HCT116 (cell line): ENCODE measurements at regions not wholly inside any gene's neighbourhood (a gene's known extent, or its start where the extent isn't known, plus 50 kb on each side); places are given as distances from the start of the nearest gene placed in this dataset.

Experiments
- ATAC-seq: fragments of 200-7000 bp; cut with Tn5 transposase; 2 replicates; pipeline ENCODE4 v1.9.1; 2020; ENCODE audit warnings: mild to moderate bottlenecking, moderate library complexity
- BruUV-seq: library from RNA; stranded (reverse); fragments of 400-500 nt; replicated peaks from 2 replicates; lab custom pipeline; 2021; lab: Mats Ljungman, UMichigan
- CTCF ChIA-PET: fragments of 300-600 bp; sonication (Branson Sonifier 250); formaldehyde crosslinking; loops from one replicate; lab custom pipeline; 2021; ENCODE audit warnings: antibody characterized with exemption; lab: Charles Lee
- POLR2A ChIA-PET: fragments of 300-600, 350-600 bp; sonication (Branson Sonifier 250); formaldehyde crosslinking; loops from one replicate; lab custom pipeline; 2021; ENCODE audit warnings: antibody characterized with exemption; lab: Charles Lee
- RAD21 ChIA-PET, 2 experiments: fragments of 300-600 bp; sonication (Branson Sonifier 250); formaldehyde crosslinking; loops; one replicate each; lab custom pipeline; 2023; ENCODE audit warnings: low total read pairs in 2 of 2; ENCODE audit not compliant: uncharacterized antibody in 2 of 2, unreplicated experiment in 2 of 2, low non-redundant PET in 1 of 2; lab: Charles Lee
- DNase-seq: peaks from one replicate; pipeline ENCODE4 v3.0.0-alpha.2; 2010; ENCODE audit warnings: low read depth, low spot score
- H2AFZ ChIP-seq: fragments of 200-600 bp; shearing (Covaris generic), sonication (generic); 2 replicates; pipeline ENCODE4 v1.6.1; 2017; ENCODE audit warnings: low read depth, mixed run types, mixed read lengths, antibody characterized with exemption, low read length; ENCODE audit not compliant: poor library complexity, severe bottlenecking
- H3K27ac ChIP-seq: 2 replicates; pipeline ENCODE4 v1.5.1; 2012; ENCODE audit warnings: low read depth, low read length
- H3K27me3 ChIP-seq: fragments of 200-600 bp; sonication (generic); 2 replicates; pipeline ENCODE4 v1.6.1; 2016; ENCODE audit warnings: mixed run types, low read length, mixed read lengths; ENCODE audit not compliant: insufficient read depth
- H3K36me3 ChIP-seq, 2 experiments: fragments of 200-500 bp in 1 of 2; fragments of 200-600 bp in 1 of 2; sonication (Bioruptor generic) in 1 of 2; sonication (generic) in 1 of 2; 2 replicates each; pipeline versions ENCODE4 v1.5.1 to v1.6.1; 2014 to 2016; ENCODE audit warnings: low read length in 2 of 2, inconsistent platforms in 1 of 2, mixed read lengths in 1 of 2, mixed run types in 1 of 2; ENCODE audit not compliant: insufficient read depth in 2 of 2, control insufficient read depth in 1 of 2
- H3K4me1 ChIP-seq, 2 experiments: fragments of 200-600 bp in 1 of 2; sonication (generic) in 1 of 2; 2 replicates each; pipeline versions ENCODE4 v1.5.1 to v1.6.1; 2012 to 2017; ENCODE audit warnings: low read length in 2 of 2, inconsistent platforms in 1 of 2, mild to moderate bottlenecking in 1 of 2, mixed read lengths in 1 of 2, mixed run types in 1 of 2, moderate library complexity in 1 of 2; ENCODE audit not compliant: insufficient read depth in 2 of 2, control insufficient read depth in 1 of 2
- H3K4me2 ChIP-seq: fragments of 200-600 bp; sonication (generic); 2 replicates; pipeline ENCODE4 v1.6.1; 2017; ENCODE audit warnings: mixed run types, low read length, mixed read lengths
- H3K4me3 ChIP-seq, 2 experiments: fragments of 200-600 bp in 1 of 2; sonication (generic) in 1 of 2; replicated peaks in 1 of 2; 2 replicates each; pipeline ENCODE4 v1.5.1; 2011 to 2016; ENCODE audit warnings: low read length in 2 of 2, control low read depth in 1 of 2, low read depth in 1 of 2, mild to moderate bottlenecking in 1 of 2, mixed read lengths in 1 of 2, mixed run types in 1 of 2
- H3K79me2 ChIP-seq: fragments of 200-600 bp; sonication (generic); 2 replicates; pipeline ENCODE4 v1.6.1; 2017; ENCODE audit warnings: mild to moderate bottlenecking, mixed run types, low read length, moderate library complexity, mixed read lengths; ENCODE audit not compliant: insufficient read depth
- H3K9ac ChIP-seq: fragments of 200-600 bp; sonication (generic); 2 replicates; pipeline ENCODE4 v1.6.1; 2016; ENCODE audit warnings: low read length, mixed read lengths
- H3K9me2 ChIP-seq: fragments of 200-600 bp; sonication (generic), shearing (Covaris generic); 2 replicates; pipeline ENCODE4 v1.6.1; 2017; ENCODE audit warnings: mixed run types, mild to moderate bottlenecking, moderate library complexity; ENCODE audit not compliant: insufficient read depth
- H3K9me3 ChIP-seq, 2 experiments: fragments of 200-500 bp in 1 of 2; fragments of 200-600 bp in 1 of 2; sonication (Bioruptor generic) in 1 of 2; sonication (generic) in 1 of 2; 2 replicates each; pipeline ENCODE4 v1.6.1; 2014 to 2017; ENCODE audit warnings: low read length in 2 of 2, mixed read lengths in 2 of 2, inconsistent platforms in 1 of 2, low read depth in 1 of 2, mild to moderate bottlenecking in 1 of 2, mixed run types in 1 of 2, moderate library complexity in 1 of 2; ENCODE audit not compliant: control insufficient read depth in 1 of 2, insufficient read depth in 1 of 2
- H4K20me1 ChIP-seq: fragments of 200-600 bp; sonication (generic), shearing (Covaris generic); 2 replicates; pipeline ENCODE4 v1.6.1; 2017; ENCODE audit warnings: mixed run types, mild to moderate bottlenecking, moderate library complexity; ENCODE audit not compliant: insufficient read depth
- CEBPB ChIP-seq: IDR thresholded peaks from 2 replicates; pipeline ENCODE4 v1.6.1; 2012; ENCODE audit warnings: low read depth
- EGR1 ChIP-seq: IDR thresholded peaks from 2 replicates; pipeline ENCODE4 v1.6.1; 2012; ENCODE audit warnings: low read depth
- EZH2 ChIP-seq: fragments of 200-600 bp; sonication (generic); IDR thresholded peaks from 2 replicates; pipeline ENCODE4 v1.6.1; 2017; ENCODE audit warnings: antibody characterized with exemption, mixed run types
- EZH2phosphoT487 ChIP-seq: fragments of 200-600 bp; IDR thresholded peaks from 2 replicates; pipeline ENCODE4 v1.6.1; 2018; ENCODE audit warnings: antibody characterized with exemption, borderline replicate concordance
- FOSL1 ChIP-seq: IDR thresholded peaks from 2 replicates; pipeline ENCODE4 v1.6.1; 2012; ENCODE audit warnings: low read depth
- JUND ChIP-seq: IDR thresholded peaks from 2 replicates; pipeline ENCODE4 v1.6.1; 2012
- POLR2A ChIP-seq: IDR thresholded peaks from 2 replicates; pipeline ENCODE4 v1.7.0; 2011; ENCODE audit warnings: borderline replicate concordance; ENCODE audit not compliant: insufficient read depth, insufficient read length; ENCODE audit errors: extremely low read depth
- POLR2AphosphoS5 ChIP-seq: IDR thresholded peaks from 2 replicates; pipeline ENCODE4 v1.6.1; 2011; ENCODE audit warnings: mild to moderate bottlenecking, low read depth, low read length, moderate library complexity
- RAD21 ChIP-seq: IDR thresholded peaks from 2 replicates; pipeline ENCODE4 v1.6.1; 2012; ENCODE audit warnings: low read depth, mild to moderate bottlenecking
- SIN3A ChIP-seq: IDR thresholded peaks from 2 replicates; pipeline ENCODE4 v1.6.1; 2012; ENCODE audit warnings: low read depth
- SP1 ChIP-seq: IDR thresholded peaks from 2 replicates; pipeline ENCODE4 v1.6.1; 2012; ENCODE audit warnings: low read depth
- SRF ChIP-seq: IDR thresholded peaks from 2 replicates; pipeline ENCODE4 v1.6.1; 2012; ENCODE audit warnings: low read depth
- TCF7L2 ChIP-seq: IDR thresholded peaks from 2 replicates; pipeline ENCODE4 v1.7.0; 2011; ENCODE audit warnings: borderline replicate concordance, inconsistent platforms; ENCODE audit not compliant: insufficient read depth, insufficient read length; ENCODE audit errors: extremely low read depth
- YY1 ChIP-seq: IDR thresholded peaks from 2 replicates; pipeline ENCODE4 v1.6.1; 2011; ENCODE audit warnings: low read length, low read depth, moderate library complexity, mild to moderate bottlenecking; ENCODE audit not compliant: insufficient replicate concordance; ENCODE audit errors: extremely low read depth
- ZFX ChIP-seq: fragments of 450-650 bp; IDR thresholded peaks from 2 replicates; pipeline ENCODE4 v1.6.1; 2017
- intact Hi-C: fragments of 100-400 bp; cut with micrococcal nuclease; formaldehyde crosslinking; loops from 2 replicates; pipeline ENCODE4 v1.10.0; 2022
- TF ChIP-seq, protein P1 (sequence below): IDR thresholded peaks from 2 replicates; pipeline ENCODE4 v1.6.1; 2012
- TF ChIP-seq, protein P2 (sequence below), 3 experiments: fragments of 200-600 bp in 1 of 3; sonication (generic) in 1 of 3; IDR thresholded peaks in 2 of 3; conservative IDR thresholded peaks in 1 of 3; 2 replicates each; pipeline ENCODE4 v1.5.1; 2012 to 2017; ENCODE audit warnings: low read depth in 2 of 3, low read length in 2 of 3, antibody characterized with exemption in 1 of 3, borderline replicate concordance in 1 of 3, control low read depth in 1 of 3, mild to moderate bottlenecking in 1 of 3, mixed read lengths in 1 of 3, mixed run types in 1 of 3, moderate library complexity in 1 of 3; ENCODE audit not compliant: insufficient read depth in 1 of 3
- TF ChIP-seq, protein P3 (sequence below): IDR thresholded peaks from 2 replicates; pipeline ENCODE4 v1.6.1; 2012
- TF ChIP-seq, protein P4 (sequence below): IDR thresholded peaks from 2 replicates; pipeline ENCODE4 v1.6.1; 2011; ENCODE audit warnings: mild to moderate bottlenecking, low read length, moderate library complexity; ENCODE audit not compliant: insufficient replicate concordance; ENCODE audit errors: extremely low read depth

DNA sequence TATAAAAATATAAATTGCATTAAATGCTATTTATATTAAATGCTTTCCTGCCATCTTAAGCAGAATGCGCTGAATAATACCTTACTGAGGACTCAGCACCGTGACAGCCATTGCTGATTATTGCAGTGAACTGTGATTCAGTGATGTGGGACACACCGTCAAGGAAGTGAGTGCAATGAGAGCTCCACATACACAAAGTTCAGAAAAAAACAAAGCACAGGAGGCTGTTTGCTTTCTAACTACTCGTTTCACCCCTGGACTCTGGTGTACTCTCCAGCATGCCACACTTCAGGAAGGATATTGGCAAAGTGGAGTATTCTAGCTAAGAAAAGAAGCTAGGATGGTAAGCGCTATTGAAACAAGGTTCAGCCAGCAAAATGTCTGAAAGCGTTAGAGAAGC lies 57.4 kb upstream of the CXADR start:
- no peak overlapping the region for H2AFZ ChIP-seq
- POLR2A ChIA-PET = no interaction called here
- H3K79me2 ChIP-seq = no peaks in the 10 kb centered on the region
- TF ChIP-seq, protein P1, sequence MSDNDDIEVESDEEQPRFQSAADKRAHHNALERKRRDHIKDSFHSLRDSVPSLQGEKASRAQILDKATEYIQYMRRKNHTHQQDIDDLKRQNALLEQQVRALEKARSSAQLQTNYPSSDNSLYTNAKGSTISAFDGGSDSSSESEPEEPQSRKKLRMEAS = no peak
- TF ChIP-seq, protein P2, sequence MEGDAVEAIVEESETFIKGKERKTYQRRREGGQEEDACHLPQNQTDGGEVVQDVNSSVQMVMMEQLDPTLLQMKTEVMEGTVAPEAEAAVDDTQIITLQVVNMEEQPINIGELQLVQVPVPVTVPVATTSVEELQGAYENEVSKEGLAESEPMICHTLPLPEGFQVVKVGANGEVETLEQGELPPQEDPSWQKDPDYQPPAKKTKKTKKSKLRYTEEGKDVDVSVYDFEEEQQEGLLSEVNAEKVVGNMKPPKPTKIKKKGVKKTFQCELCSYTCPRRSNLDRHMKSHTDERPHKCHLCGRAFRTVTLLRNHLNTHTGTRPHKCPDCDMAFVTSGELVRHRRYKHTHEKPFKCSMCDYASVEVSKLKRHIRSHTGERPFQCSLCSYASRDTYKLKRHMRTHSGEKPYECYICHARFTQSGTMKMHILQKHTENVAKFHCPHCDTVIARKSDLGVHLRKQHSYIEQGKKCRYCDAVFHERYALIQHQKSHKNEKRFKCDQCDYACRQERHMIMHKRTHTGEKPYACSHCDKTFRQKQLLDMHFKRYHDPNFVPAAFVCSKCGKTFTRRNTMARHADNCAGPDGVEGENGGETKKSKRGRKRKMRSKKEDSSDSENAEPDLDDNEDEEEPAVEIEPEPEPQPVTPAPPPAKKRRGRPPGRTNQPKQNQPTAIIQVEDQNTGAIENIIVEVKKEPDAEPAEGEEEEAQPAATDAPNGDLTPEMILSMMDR (IDR thresholded peaks at IDR 0.05 in 2 of 3, conservative IDR thresholded peaks at IDR 0.05 in 1 of 3; ENCODE audit: borderline replicate concordance in 1 of 3, insufficient read depth in 1 of 3, low read depth in 2 of 3, low read length in 2 of 3) = no peak
- TF ChIP-seq, protein P3, sequence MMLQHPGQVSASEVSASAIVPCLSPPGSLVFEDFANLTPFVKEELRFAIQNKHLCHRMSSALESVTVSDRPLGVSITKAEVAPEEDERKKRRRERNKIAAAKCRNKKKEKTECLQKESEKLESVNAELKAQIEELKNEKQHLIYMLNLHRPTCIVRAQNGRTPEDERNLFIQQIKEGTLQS = no peak
- TF ChIP-seq SRF = no peak
- TF ChIP-seq RAD21 = no peak
- no peak for TF ChIP-seq EGR1
- no peak for TF ChIP-seq POLR2AphosphoS5
- no peak for TF ChIP-seq CEBPB
- no peak for TF ChIP-seq FOSL1
- no peak for TF ChIP-seq POLR2A
- no peak for TF ChIP-seq JUND
- no peak for TF ChIP-seq SP1
- TF ChIP-seq TCF7L2 = no peak
- TF ChIP-seq SIN3A = no peak
- TF ChIP-seq YY1 = no peak
- TF ChIP-seq, protein P4, sequence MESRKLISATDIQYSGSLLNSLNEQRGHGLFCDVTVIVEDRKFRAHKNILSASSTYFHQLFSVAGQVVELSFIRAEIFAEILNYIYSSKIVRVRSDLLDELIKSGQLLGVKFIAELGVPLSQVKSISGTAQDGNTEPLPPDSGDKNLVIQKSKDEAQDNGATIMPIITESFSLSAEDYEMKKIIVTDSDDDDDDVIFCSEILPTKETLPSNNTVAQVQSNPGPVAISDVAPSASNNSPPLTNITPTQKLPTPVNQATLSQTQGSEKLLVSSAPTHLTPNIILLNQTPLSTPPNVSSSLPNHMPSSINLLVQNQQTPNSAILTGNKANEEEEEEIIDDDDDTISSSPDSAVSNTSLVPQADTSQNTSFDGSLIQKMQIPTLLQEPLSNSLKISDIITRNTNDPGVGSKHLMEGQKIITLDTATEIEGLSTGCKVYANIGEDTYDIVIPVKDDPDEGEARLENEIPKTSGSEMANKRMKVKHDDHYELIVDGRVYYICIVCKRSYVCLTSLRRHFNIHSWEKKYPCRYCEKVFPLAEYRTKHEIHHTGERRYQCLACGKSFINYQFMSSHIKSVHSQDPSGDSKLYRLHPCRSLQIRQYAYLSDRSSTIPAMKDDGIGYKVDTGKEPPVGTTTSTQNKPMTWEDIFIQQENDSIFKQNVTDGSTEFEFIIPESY = no peak
- no peak for TF ChIP-seq EZH2phosphoT487
- TF ChIP-seq ZFX = no peak
- no peak for TF ChIP-seq EZH2
- TF ChIP-seq, all 23 proteins: peak for 0
- Histone ChIP-seq H3K4me1 (peaks cover 10 to 15% of the 10 kb centered on the region in 2 experiments), H3K27ac (no peak overlapping the region), H3K27me3 (no peaks in the 10 kb centered on the region), H3K9me3 (no peaks in the 10 kb centered on the region), H4K20me1 (no peaks in the 10 kb centered on the region), H3K4me3 (no peak overlapping the region), H3K36me3 (no peaks in the 10 kb centered on the region), H3K4me2 (no peak overlapping the region), H3K9ac (no peak overlapping the region), H3K9me2 (no peaks in the 10 kb centered on the region)
- ATAC-seq (no peak), DNase-seq (no peak)
- CTCF ChIA-PET = interaction anchor here (1.2 kb wide), 1 partner anchor 99 kb away, joined by 4 read pairs; no protein-coding TSS in a partner anchor
- RAD21 ChIA-PET = no interaction called here
- BruUV-seq = no TSS peak
- intact Hi-C loops = no loop called here
